HG03457 (cell line): ENCODE measurements at regions not wholly inside any gene's neighbourhood (a gene's known extent, or its start where the extent isn't known, plus 50 kb on each side); places are given as distances from the start of the nearest gene placed in this dataset.
A peak's percentile ranks its signal among the peaks of the same experiment; 100 is the strongest.

Experiments
- ATAC-seq: cut with Tn5 transposase; IDR thresholded peaks from one replicate; pipeline ENCODE4 v1.9.1; 2021; ENCODE audit warnings: moderate number of reproducible peaks; ENCODE audit not compliant: unreplicated experiment

- no peak for ATAC-seq
These were observed 115.3 kb upstream of the CPSF6 start for GRCh38 chr12:69123919-69124638.

- no peak for ATAC-seq
These were observed 110.4 kb upstream of the CPSF6 start for GRCh38 chr12:69129017-69129416.

GRCh38 chr12:69129564-69129963 is 109.8 kb upstream of the CPSF6 start:
- no peak for ATAC-seq

- no peak for ATAC-seq
These were observed 109.3 kb upstream of the CPSF6 start for GRCh38 chr12:69130064-69130463.

GRCh38 chr12:69131077-69131476 is 108.3 kb upstream of the CPSF6 start:
- no peak for ATAC-seq

GRCh38 chr12:69136931-69137613 is 102.3 kb upstream of the CPSF6 start:
- no peak for ATAC-seq

- no peak for ATAC-seq
These were observed 98.3 kb upstream of the CPSF6 start for GRCh38 chr12:69141074-69141473.

- ATAC-seq, result no peak
These were observed 90.1 kb upstream of the CPSF6 start for GRCh38 chr12:69149270-69149669.

GRCh38 chr12:69150083-69150795 is 89.1 kb upstream of the CPSF6 start:
- no peak for ATAC-seq

- ATAC-seq, result no peak
These were observed 88.6 kb upstream of the CPSF6 start for GRCh38 chr12:69150796-69151127.

GRCh38 chr12:69151254-69151764 is 88.1 kb upstream of the CPSF6 start:
- no peak for ATAC-seq

GRCh38 chr12:69154585-69155363 is 84.6 kb upstream of the CPSF6 start:
- ATAC-seq, result no peak

GRCh38 chr12:69157023-69157655 is 82.2 kb upstream of the CPSF6 start:
- peak; percentile 87 for ATAC-seq

- peak; percentile 69 for ATAC-seq
These were observed 77.5 kb upstream of the CPSF6 start for GRCh38 chr12:69161829-69162228.

- no peak for ATAC-seq
These were observed 75.5 kb upstream of the CPSF6 start for GRCh38 chr12:69163681-69164362.

- ATAC-seq, result no peak
These were observed 71.7 kb upstream of the CPSF6 start for GRCh38 chr12:69167648-69168165.

- no peak for ATAC-seq
These were observed 71.0 kb upstream of the CPSF6 start for GRCh38 chr12:69168363-69168762.

- ATAC-seq, result no peak
These were observed 70.5 kb upstream of the CPSF6 start for GRCh38 chr12:69168828-69169227.

GRCh38 chr12:69170293-69170692 is 69.1 kb upstream of the CPSF6 start:
- no peak for ATAC-seq

- ATAC-seq, result no peak
These were observed 67.5 kb upstream of the CPSF6 start for GRCh38 chr12:69171881-69172280.
